Mononuclear cell (primary cell): ENCODE measurements at regions not wholly inside any gene's neighbourhood (a gene's known extent, or its start where the extent isn't known, plus 50 kb on each side); places are given as distances from the start of the nearest gene placed in this dataset.

Source experiments
- H3K27me3 ChIP-seq: 2 replicates; pipeline ENCODE4 v1.6.0; 2011; ENCODE audit warnings: low read length, control low read depth; ENCODE audit not compliant: insufficient read depth
- H3K4me1 ChIP-seq: 2 replicates; pipeline ENCODE4 v1.5.1; 2011; ENCODE audit warnings: mild to moderate bottlenecking, low read length, control low read depth; ENCODE audit not compliant: insufficient read depth
- H3K4me3 ChIP-seq: 2 replicates; pipeline ENCODE4 v1.5.1; 2011; ENCODE audit warnings: mild to moderate bottlenecking, low read length, moderate library complexity
- H3K9me3 ChIP-seq: 2 replicates; pipeline ENCODE4 v1.5.1; 2011; ENCODE audit warnings: low read depth, mild to moderate bottlenecking, control low read depth, low read length

GRCh38 chr10:110413049-110413783, 84.5 kb upstream of the DUSP5 start:
- peaks cover 50% of the 10 kb centered on the region for H3K4me1 ChIP-seq
- no peaks in the 10 kb centered on the region for H3K27me3 ChIP-seq
- H3K4me3 ChIP-seq = no peak overlapping the region
- no peaks in the 10 kb centered on the region for H3K9me3 ChIP-seq

GRCh38 chr10:110413903-110414547, 83.7 kb upstream of the DUSP5 start:
- H3K4me3 ChIP-seq = no peak overlapping the region
- H3K4me1 ChIP-seq = peaks cover 50% of the 10 kb centered on the region
- no peaks in the 10 kb centered on the region for H3K27me3 ChIP-seq
- H3K9me3 ChIP-seq = no peaks in the 10 kb centered on the region

- Histone ChIP-seq H3K9me3 (no peaks in the 10 kb centered on the region), H3K27me3 (no peaks in the 10 kb centered on the region), H3K4me1 (peaks cover 49% of the 10 kb centered on the region), H3K4me3 (no peak overlapping the region)
These were observed 83.0 kb upstream of the DUSP5 start for GRCh38 chr10:110414548-110415309.

GRCh38 chr10:110415809-110416208, 81.9 kb upstream of the DUSP5 start:
- no peaks in the 10 kb centered on the region for H3K27me3 ChIP-seq

GRCh38 chr10:110416776-110417711, 80.7 kb upstream of the DUSP5 start:
- peaks cover 62% of the 10 kb centered on the region for H3K4me1 ChIP-seq
- no peaks in the 10 kb centered on the region for H3K9me3 ChIP-seq
- H3K27me3 ChIP-seq = no peaks in the 10 kb centered on the region
- H3K4me3 ChIP-seq = no peak overlapping the region

More at GRCh38 chr10:110415809-110416208, 81.9 kb upstream of the DUSP5 start:
- Histone ChIP-seq H3K4me3 (no peak overlapping the region), H3K9me3 (no peaks in the 10 kb centered on the region), H3K4me1 (peaks cover 50% of the 10 kb centered on the region)

- Histone ChIP-seq H3K4me1 (peaks cover 64% of the 10 kb centered on the region), H3K9me3 (no peaks in the 10 kb centered on the region), H3K4me3 (no peak overlapping the region), H3K27me3 (no peaks in the 10 kb centered on the region)
These were observed 79.5 kb upstream of the DUSP5 start for GRCh38 chr10:110418218-110418617.

GRCh38 chr10:110419265-110419664, 78.4 kb upstream of the DUSP5 start:
- no peaks in the 10 kb centered on the region for H3K9me3 ChIP-seq
- peaks cover 62% of the 10 kb centered on the region for H3K4me1 ChIP-seq
- no peaks in the 10 kb centered on the region for H3K27me3 ChIP-seq
- no peak overlapping the region for H3K4me3 ChIP-seq

- Histone ChIP-seq H3K4me3 (no peak overlapping the region), H3K4me1 (peaks cover 59% of the 10 kb centered on the region), H3K9me3 (no peaks in the 10 kb centered on the region), H3K27me3 (no peaks in the 10 kb centered on the region)
These were observed 77.1 kb upstream of the DUSP5 start for GRCh38 chr10:110420401-110421193.

GRCh38 chr10:110421512-110422138, 76.1 kb upstream of the DUSP5 start:
- Histone ChIP-seq H3K27me3 (no peaks in the 10 kb centered on the region), H3K9me3 (no peaks in the 10 kb centered on the region), H3K4me1 (peaks cover 65% of the 10 kb centered on the region), H3K4me3 (no peak overlapping the region)

GRCh38 chr10:110422548-110422947, 75.2 kb upstream of the DUSP5 start:
- H3K4me3 ChIP-seq = no peak overlapping the region
- peaks cover 73% of the 10 kb centered on the region for H3K4me1 ChIP-seq
- H3K27me3 ChIP-seq = no peaks in the 10 kb centered on the region
- H3K9me3 ChIP-seq = no peaks in the 10 kb centered on the region

GRCh38 chr10:110423650-110424049, 74.1 kb upstream of the DUSP5 start:
- H3K4me1 ChIP-seq = peaks cover 73% of the 10 kb centered on the region
- H3K4me3 ChIP-seq = no peak overlapping the region

GRCh38 chr10:110425684-110426293, 71.9 kb upstream of the DUSP5 start:
- Histone ChIP-seq H3K9me3 (no peaks in the 10 kb centered on the region), H3K4me1 (peaks cover 56% of the 10 kb centered on the region), H3K4me3 (no peak overlapping the region), H3K27me3 (no peaks in the 10 kb centered on the region)

More at GRCh38 chr10:110423650-110424049, 74.1 kb upstream of the DUSP5 start:
- H3K9me3 ChIP-seq = no peaks in the 10 kb centered on the region
- no peaks in the 10 kb centered on the region for H3K27me3 ChIP-seq
